GM18498 (cell line): ENCODE measurements at regions not wholly inside any gene's neighbourhood (a gene's known extent, or its start where the extent isn't known, plus 50 kb on each side); places are given as distances from the start of the nearest gene placed in this dataset.

Source experiments
- ATAC-seq: cut with Tn5 transposase; IDR thresholded peaks from one replicate; pipeline ENCODE4 v1.9.1; 2021; ENCODE audit warnings: mild to moderate bottlenecking, moderate library complexity; ENCODE audit not compliant: unreplicated experiment

- ATAC-seq = no peak
These were observed 52.0 kb upstream of the THY1 start for GRCh38 chr11:119474682-119475596.

DNA sequence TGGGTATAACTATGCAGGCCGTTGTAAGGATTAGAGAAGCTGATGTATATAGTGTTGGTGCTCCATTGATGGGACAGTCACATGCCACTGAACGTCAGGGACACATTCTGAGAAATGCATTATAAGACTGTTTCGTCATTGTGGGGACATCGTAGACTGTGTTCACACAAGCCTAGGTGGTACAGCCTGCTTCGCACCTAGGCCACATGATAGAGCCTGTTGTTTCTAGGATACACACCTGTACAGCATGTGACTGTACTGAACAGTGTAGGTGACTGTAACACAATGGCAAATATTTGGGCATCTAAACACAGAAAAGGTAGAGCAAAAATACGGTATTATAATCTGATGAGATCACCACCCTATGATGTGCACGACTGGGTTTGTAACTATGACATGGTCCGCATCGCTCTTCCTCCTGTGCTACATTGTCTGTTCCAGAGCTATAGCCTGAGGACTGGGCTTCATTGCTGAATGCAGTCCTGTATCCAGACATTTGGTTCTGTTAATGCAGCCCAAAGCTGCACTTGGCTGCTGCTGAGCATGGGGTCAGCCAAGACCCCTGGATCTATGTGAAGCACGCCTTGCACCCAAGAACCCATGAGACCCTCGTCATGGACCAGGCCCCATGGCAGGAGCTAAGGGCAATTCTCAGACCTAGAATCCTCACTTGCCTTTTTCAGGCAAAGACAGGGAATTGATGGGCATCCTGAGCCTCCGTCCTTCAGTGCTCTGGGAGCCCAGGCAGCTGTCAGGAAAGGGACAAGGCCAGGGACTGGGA lies 51.1 kb upstream of the THY1 start:
- no peak for ATAC-seq

GRCh38 chr11:119473226-119473625 lies 50.3 kb upstream of the THY1 start:
- no peak for ATAC-seq

DNA sequence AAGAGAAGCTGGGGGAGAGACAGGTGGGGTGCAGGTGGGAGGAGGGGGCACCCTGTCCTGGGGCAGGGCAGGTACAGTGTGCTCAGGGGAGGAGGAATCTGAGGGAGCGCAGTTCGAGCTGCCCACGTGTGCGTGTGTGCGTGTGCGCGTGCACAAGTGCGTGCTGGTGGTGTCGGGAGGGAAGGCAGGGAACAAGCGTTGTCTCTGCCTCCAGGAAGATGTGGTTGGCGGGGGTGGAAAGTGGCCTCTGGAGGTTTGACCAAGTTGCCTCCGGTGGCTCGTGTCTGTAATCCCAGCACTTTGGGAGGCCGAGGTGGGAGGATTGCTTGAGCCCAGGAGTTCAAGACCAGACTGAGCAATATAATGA lies 49.9 kb upstream of the THY1 start:
- ATAC-seq = no peak
